ENCODE measurements at regions not wholly inside any gene's neighbourhood (a gene's known extent, or its start where the extent isn't known, plus 50 kb on each side); places are given as distances from the start of the nearest gene placed in this dataset.

GRCh38 chr2:2633017-2633416 is 301.9 kb upstream of the MYT1L start:
- TF ChIP-seq CTCF (IDR thresholded peaks at IDR 0.05): no peak
- TF ChIP-seq POLR2A (IDR thresholded peaks at IDR 0.05): no peak

All from right lobe of liver (tissue), 4 donors.